ENCODE measurements at regions not wholly inside any gene's neighbourhood (a gene's known extent, or its start where the extent isn't known, plus 50 kb on each side); places are given as distances from the start of the nearest gene placed in this dataset.

- Histone ChIP-seq H3K27ac (peak overlapping the region; percentile 14 to 53), H3K4me3 (peak overlapping the region; percentile 51 to 81 (median 69)), H3K4me1 (replicated peaks in 1 of 2) (peaks cover 32 to 35% of the 10 kb centered on the region in 2 donors)
- ATAC-seq (replicated peaks in 6 of 8): peak in 7 of 8 experiments; percentile 38 to 71 (median 56)
- in situ Hi-C loops (cut with MboI; ENCODE audit: low pct_unique_long_range_greater_than_20kb in 2 of 9, low sequenced_read_pairs in 9 of 9, unreplicated experiment in 9 of 9): loop anchor here in 1 of 9 experiments (25.0 kb wide), 1 partner anchor 111 kb away; no protein-coding TSS in a partner anchor
- WGBS, 10 experiments: 5 to 92% (median 40%) methylated on average over 2 to 13 of the region's 31 CpGs; no CpG with 5 or more reads in 1 of the 10 experiments
Measured at GRCh38 chr4:153151535-153152455, 52.4 kb upstream of the TRIM2 start.

DNA sequence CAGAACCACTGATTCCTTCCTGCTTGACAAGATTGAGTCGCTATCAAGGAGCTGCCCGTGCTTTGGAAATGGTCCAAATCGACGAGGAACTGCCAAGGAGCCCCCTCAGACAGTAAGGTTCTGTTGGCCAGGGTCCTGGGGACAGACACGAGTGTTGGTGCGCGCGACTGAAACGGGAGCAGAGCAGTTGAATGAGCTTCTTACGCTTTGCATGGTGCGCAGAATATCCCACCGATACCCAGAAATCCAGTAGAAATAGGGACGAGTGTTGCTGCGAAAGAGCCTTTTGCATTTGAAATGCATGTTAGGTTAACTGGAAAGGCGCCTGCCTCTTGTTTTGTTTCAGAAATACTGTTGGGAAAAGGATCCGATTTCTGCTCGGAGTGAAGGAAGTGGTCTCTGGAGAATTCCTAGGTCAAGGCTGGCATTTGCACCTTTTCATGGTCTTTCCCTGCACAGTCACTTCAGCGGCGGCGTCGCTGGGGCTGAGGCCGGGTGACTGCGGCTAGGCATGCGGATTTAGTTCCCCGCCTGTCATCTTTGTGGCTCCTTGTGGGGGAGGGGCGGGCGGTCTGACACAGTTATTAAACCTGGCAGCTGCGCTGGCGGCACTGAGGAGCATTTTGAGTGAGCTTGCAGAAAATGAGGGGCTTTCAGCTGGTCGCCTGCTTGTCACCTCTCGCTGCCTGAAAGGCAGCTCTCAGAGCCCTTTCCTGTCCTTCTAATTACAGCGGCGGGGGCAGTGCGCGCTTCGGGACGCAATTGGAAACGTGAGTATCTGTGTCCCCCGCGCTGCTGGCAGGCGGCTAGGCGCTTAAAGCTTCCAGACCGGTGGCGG, 51.5 kb upstream of the TRIM2 start:
- in situ Hi-C loops (cut with MboI; ENCODE audit: low pct_unique_long_range_greater_than_20kb in 2 of 9, low sequenced_read_pairs in 9 of 9, unreplicated experiment in 9 of 9): loop anchor here in 1 of 9 experiments (25.0 kb wide), 1 partner anchor 110 kb away; no protein-coding TSS in a partner anchor

GRCh38 chr4:153153339-153153871, 50.8 kb upstream of the TRIM2 start:
- in situ Hi-C loops (cut with MboI; ENCODE audit: low pct_unique_long_range_greater_than_20kb in 2 of 9, low sequenced_read_pairs in 9 of 9, unreplicated experiment in 9 of 9): loop anchor here in 1 of 9 experiments (25.0 kb wide), 1 partner anchor 109 kb away; no protein-coding TSS in a partner anchor
- Histone ChIP-seq H3K4me1 (replicated peaks in 1 of 2) (peaks cover 29 to 32% of the 10 kb centered on the region in 2 donors), H3K4me3 (peak overlapping the region; percentile 51 to 81 (median 69)), H3K27ac (peak overlapping the region; percentile 92 to 95)
- WGBS, 10 experiments: 0 to 7% (median 0%) methylated on average over 1 to 14 of the region's 56 CpGs; no CpG with 5 or more reads in 4 of the 10 experiments
- ATAC-seq (replicated peaks in 6 of 8): peak; percentile 69 to 85 (median 82)

More for the DNA sequence above, 51.5 kb upstream of the TRIM2 start:
- H3K4me3 ChIP-seq: peak overlapping the region; percentile 51 to 81 (median 69)
- H3K27ac ChIP-seq: peak overlapping the region; percentile 92 to 95
- peaks cover 29 to 32% of the 10 kb centered on the region in 2 donors for H3K4me1 ChIP-seq (replicated peaks in 1 of 2)
- ATAC-seq (replicated peaks in 6 of 8): peak; percentile 7 to 66 (median 60)
- 0 to 7% (median 0%) methylated on average over 1 to 12 of the region's 44 CpGs; no CpG with 5 or more reads in 3 of the 10 experiments for WGBS, 10 experiments

GRCh38 chr4:153154007-153154975, 50.0 kb upstream of the TRIM2 start:
- Histone ChIP-seq H3K4me1 (replicated peaks in 1 of 2) (peaks cover 29 to 32% of the 10 kb centered on the region in 2 donors), H3K4me3 (peak overlapping the region; percentile 51 to 81 (median 69)), H3K27ac (peak overlapping the region; percentile 92 to 95)
- in situ Hi-C loops (cut with MboI; ENCODE audit: low pct_unique_long_range_greater_than_20kb in 2 of 9, low sequenced_read_pairs in 9 of 9, unreplicated experiment in 9 of 9): loop anchor here in 1 of 9 experiments (25.0 kb wide), 1 partner anchor 108 kb away; no protein-coding TSS in a partner anchor
- peak in 3 of 8 experiments; percentile 6 to 53 (median 45) for ATAC-seq (replicated peaks in 6 of 8)
- 30 to 80% (median 57%) methylated on average over 3 to 14 of the region's 15 CpGs; no CpG with 5 or more reads in 1 of the 10 experiments for WGBS, 10 experiments

All from motor neuron (in vitro differentiated cells).